ENCODE measurements at regions not wholly inside any gene's neighbourhood (a gene's known extent, or its start where the extent isn't known, plus 50 kb on each side); places are given as distances from the start of the nearest gene placed in this dataset.

DNA sequence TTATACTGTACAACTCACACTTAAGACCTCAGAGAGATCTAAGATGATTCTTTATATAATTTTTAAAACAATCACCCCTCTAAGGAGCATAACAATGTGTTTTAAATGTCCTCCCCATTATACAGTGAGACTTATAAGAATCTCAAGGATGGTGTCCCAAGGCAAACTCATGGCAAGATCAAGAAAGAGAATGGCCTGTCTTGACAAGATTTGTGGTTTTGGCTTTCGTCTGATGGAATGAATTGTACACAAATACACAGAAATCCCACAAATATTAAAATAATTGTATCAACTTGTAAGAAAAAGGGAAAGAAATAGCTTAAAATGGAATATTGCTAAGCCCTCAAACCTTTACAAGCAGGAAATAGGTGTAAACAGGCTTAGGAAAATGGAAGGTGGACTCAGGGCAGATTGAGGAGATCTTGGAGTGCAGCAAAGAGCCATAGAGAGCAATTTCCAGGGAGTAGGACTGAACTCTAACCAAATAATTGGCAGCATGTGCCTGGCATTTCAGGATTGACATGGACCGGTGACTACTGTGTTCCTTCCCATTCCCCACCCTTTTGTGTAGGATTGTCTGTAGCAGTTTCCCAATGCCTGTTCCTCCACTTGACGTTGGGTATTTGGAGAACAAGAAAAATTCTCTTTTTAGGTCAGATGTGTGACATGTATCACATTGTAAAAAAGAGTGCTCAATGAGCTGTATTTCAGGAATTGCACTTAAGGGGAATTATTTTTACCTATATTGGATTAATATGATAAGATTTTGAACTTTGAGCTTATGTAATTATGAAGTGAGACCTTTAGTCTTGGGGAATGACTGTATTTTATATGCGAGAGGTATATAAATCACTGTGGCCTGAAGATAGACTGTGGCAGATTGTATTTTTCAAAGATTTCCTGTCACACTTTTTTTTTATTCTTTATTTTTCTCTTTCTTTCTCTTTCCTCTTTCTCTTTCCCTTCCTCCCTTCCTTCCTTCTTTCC, 317.8 kb upstream of the SLITRK3 start:
- Histone ChIP-seq H3K4me2 (ENCODE audit: insufficient read depth, low read length, poor library complexity, severe bottlenecking) (no peak overlapping the region), H2BK15ac (ENCODE audit: low read length) (no peak overlapping the region), H3K18ac (ENCODE audit: low read length) (no peak overlapping the region), H2BK120ac (ENCODE audit: low read depth, low read length) (no peak overlapping the region), H2AK5ac (ENCODE audit: low read depth, low read length) (no peak overlapping the region), H3K27ac (replicated peaks; ENCODE audit: low read length) (no peak overlapping the region), H3K4me1 (ENCODE audit: control insufficient read depth in 2 of 2, insufficient read depth in 1 of 2, low read depth in 1 of 2, low read length in 2 of 2) (no peaks in the 10 kb centered on the region), H2AFZ (ENCODE audit: low read length) (no peak overlapping the region), H3K23ac (ENCODE audit: low read depth, low read length, poor library complexity) (no peak overlapping the region), H3K79me1 (ENCODE audit: low read depth, low read length) (no peaks in the 10 kb centered on the region), H3K9ac (ENCODE audit: low read depth, low read length, poor library complexity) (no peak overlapping the region), H3K14ac (ENCODE audit: low read length) (no peak overlapping the region), H3K27me3 (ENCODE audit: control insufficient read depth in 3 of 3, insufficient read depth in 3 of 3, low read depth in 1 of 3, low read length in 3 of 3) (no peaks in the 10 kb centered on the region), H2BK12ac (ENCODE audit: low read length) (no peak overlapping the region), H3K9me3 (replicated peaks in 1 of 2; ENCODE audit: control insufficient read depth in 2 of 2, insufficient read depth in 1 of 2, low read depth in 1 of 2, low read length in 2 of 2) (no peaks in the 10 kb centered on the region), H2BK5ac (ENCODE audit: low read length) (no peak overlapping the region), H3K4me3 (ENCODE audit: low read length in 2 of 2) (no peak overlapping the region), H3K4ac (ENCODE audit: low read length) (no peak overlapping the region), H4K8ac (ENCODE audit: low read depth, low read length) (no peak overlapping the region), H3K36me3 (replicated peaks in 1 of 2; ENCODE audit: control insufficient read depth in 2 of 2, insufficient read depth in 2 of 2, low read length in 2 of 2) (no peaks in the 10 kb centered on the region), H4K91ac (ENCODE audit: low read depth, low read length, poor library complexity) (no peak overlapping the region)
- WGBS, 2 donors (ENCODE audit: extremely low coverage in 2 of 2, insufficient read length in 2 of 2, insufficient replicate concordance in 1 of 2) = no CpG with 5 or more reads among the region's 4 CpGs
- DNase-seq (ENCODE audit: low spot score) = no peak

DNA sequence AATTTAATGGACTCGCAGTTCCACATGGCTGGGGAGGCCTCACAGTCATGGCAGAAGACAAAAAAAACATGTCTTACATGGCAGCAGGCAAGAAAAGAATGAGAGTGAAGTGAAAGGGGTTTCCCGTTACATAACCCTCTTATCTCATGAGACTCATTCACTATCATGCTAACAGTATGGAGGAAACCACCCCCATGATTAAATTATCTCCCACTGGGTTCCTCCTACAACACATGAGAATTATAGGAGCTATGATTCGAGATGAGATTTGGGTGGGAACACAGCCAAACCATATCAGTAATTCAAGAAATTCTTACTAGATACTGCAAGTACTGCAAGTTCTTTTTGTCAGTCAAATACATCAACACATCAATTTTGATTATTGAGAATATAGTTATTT, 311.4 kb upstream of the SLITRK3 start:
- Histone ChIP-seq H3K18ac (ENCODE audit: low read length) (no peak overlapping the region), H3K9ac (ENCODE audit: low read depth, low read length, poor library complexity) (no peak overlapping the region), H3K4me3 (ENCODE audit: low read length in 2 of 2) (no peak overlapping the region), H4K8ac (ENCODE audit: low read depth, low read length) (no peak overlapping the region), H3K4me1 (ENCODE audit: control insufficient read depth in 2 of 2, insufficient read depth in 1 of 2, low read depth in 1 of 2, low read length in 2 of 2) (no peaks in the 10 kb centered on the region), H3K27me3 (ENCODE audit: control insufficient read depth in 3 of 3, insufficient read depth in 3 of 3, low read depth in 1 of 3, low read length in 3 of 3) (no peaks in the 10 kb centered on the region), H3K9me3 (replicated peaks in 1 of 2; ENCODE audit: control insufficient read depth in 2 of 2, insufficient read depth in 1 of 2, low read depth in 1 of 2, low read length in 2 of 2) (no peaks in the 10 kb centered on the region), H2BK12ac (ENCODE audit: low read length) (no peak overlapping the region), H3K23ac (ENCODE audit: low read depth, low read length, poor library complexity) (no peak overlapping the region), H3K4ac (ENCODE audit: low read length) (no peak overlapping the region), H3K14ac (ENCODE audit: low read length) (no peak overlapping the region), H3K36me3 (replicated peaks in 1 of 2; ENCODE audit: control insufficient read depth in 2 of 2, insufficient read depth in 2 of 2, low read length in 2 of 2) (no peaks in the 10 kb centered on the region), H2AFZ (ENCODE audit: low read length) (no peak overlapping the region), H2AK5ac (ENCODE audit: low read depth, low read length) (no peak overlapping the region), H2BK5ac (ENCODE audit: low read length) (no peak overlapping the region), H3K79me1 (ENCODE audit: low read depth, low read length) (no peaks in the 10 kb centered on the region), H2BK120ac (ENCODE audit: low read depth, low read length) (no peak overlapping the region), H3K27ac (replicated peaks; ENCODE audit: low read length) (no peak overlapping the region), H3K4me2 (ENCODE audit: insufficient read depth, low read length, poor library complexity, severe bottlenecking) (no peak overlapping the region), H4K91ac (ENCODE audit: low read depth, low read length, poor library complexity) (no peak overlapping the region), H2BK15ac (ENCODE audit: low read length) (no peak overlapping the region)
- no peak for DNase-seq (ENCODE audit: low spot score)
- WGBS, 2 donors (ENCODE audit: extremely low coverage in 2 of 2, insufficient read length in 2 of 2, insufficient replicate concordance in 1 of 2) = no CpG with 5 or more reads among the region's 3 CpGs

DNA sequence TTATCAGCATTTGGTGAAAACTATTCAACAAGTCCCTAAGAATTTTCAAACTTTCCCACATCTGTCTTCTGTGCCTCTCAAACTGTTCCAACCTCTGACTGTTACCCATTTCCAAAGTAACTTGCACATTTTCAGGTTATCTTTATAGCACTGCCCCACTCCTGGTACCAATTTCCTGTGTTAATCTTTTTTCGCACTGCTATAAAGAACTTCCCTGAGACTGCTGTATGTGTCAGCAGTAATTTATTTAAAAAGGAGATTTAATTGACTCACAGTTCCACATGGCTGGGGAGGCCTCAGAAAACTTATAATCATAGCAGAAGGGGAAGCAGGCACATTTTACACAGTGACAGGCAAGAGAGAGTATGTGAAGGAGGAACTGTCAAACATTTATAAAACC, 310.9 kb upstream of the SLITRK3 start:
- H2AFZ ChIP-seq (ENCODE audit: low read length) = no peak overlapping the region
- H3K4me3 ChIP-seq (ENCODE audit: low read length in 2 of 2) = no peak overlapping the region
- no CpG with 5 or more reads among the region's 1 CpG for WGBS, 2 donors (ENCODE audit: extremely low coverage in 2 of 2, insufficient read length in 2 of 2, insufficient replicate concordance in 1 of 2)
- no peak overlapping the region for H4K91ac ChIP-seq (ENCODE audit: low read depth, low read length, poor library complexity)
- no peak overlapping the region for H3K9ac ChIP-seq (ENCODE audit: low read depth, low read length, poor library complexity)
- no peaks in the 10 kb centered on the region for H3K27me3 ChIP-seq (ENCODE audit: control insufficient read depth in 3 of 3, insufficient read depth in 3 of 3, low read depth in 1 of 3, low read length in 3 of 3)
- no peak overlapping the region for H2BK12ac ChIP-seq (ENCODE audit: low read length)
- H2BK120ac ChIP-seq (ENCODE audit: low read depth, low read length) = no peak overlapping the region
- no peak overlapping the region for H3K18ac ChIP-seq (ENCODE audit: low read length)
- no peak overlapping the region for H3K23ac ChIP-seq (ENCODE audit: low read depth, low read length, poor library complexity)
- no peak overlapping the region for H4K8ac ChIP-seq (ENCODE audit: low read depth, low read length)
- no peaks in the 10 kb centered on the region for H3K9me3 ChIP-seq (replicated peaks in 1 of 2; ENCODE audit: control insufficient read depth in 2 of 2, insufficient read depth in 1 of 2, low read depth in 1 of 2, low read length in 2 of 2)
- H3K36me3 ChIP-seq (replicated peaks in 1 of 2; ENCODE audit: control insufficient read depth in 2 of 2, insufficient read depth in 2 of 2, low read length in 2 of 2) = no peaks in the 10 kb centered on the region
- no peak overlapping the region for H3K4me2 ChIP-seq (ENCODE audit: insufficient read depth, low read length, poor library complexity, severe bottlenecking)
- H3K79me1 ChIP-seq (ENCODE audit: low read depth, low read length) = no peaks in the 10 kb centered on the region
- no peak overlapping the region for H2AK5ac ChIP-seq (ENCODE audit: low read depth, low read length)
- no peaks in the 10 kb centered on the region for H3K4me1 ChIP-seq (ENCODE audit: control insufficient read depth in 2 of 2, insufficient read depth in 1 of 2, low read depth in 1 of 2, low read length in 2 of 2)
- no peak overlapping the region for H3K14ac ChIP-seq (ENCODE audit: low read length)
- no peak overlapping the region for H2BK5ac ChIP-seq (ENCODE audit: low read length)
- no peak overlapping the region for H3K27ac ChIP-seq (replicated peaks; ENCODE audit: low read length)
- no peak overlapping the region for H2BK15ac ChIP-seq (ENCODE audit: low read length)
- H3K4ac ChIP-seq (ENCODE audit: low read length) = no peak overlapping the region
- DNase-seq (ENCODE audit: low spot score) = no peak

DNA sequence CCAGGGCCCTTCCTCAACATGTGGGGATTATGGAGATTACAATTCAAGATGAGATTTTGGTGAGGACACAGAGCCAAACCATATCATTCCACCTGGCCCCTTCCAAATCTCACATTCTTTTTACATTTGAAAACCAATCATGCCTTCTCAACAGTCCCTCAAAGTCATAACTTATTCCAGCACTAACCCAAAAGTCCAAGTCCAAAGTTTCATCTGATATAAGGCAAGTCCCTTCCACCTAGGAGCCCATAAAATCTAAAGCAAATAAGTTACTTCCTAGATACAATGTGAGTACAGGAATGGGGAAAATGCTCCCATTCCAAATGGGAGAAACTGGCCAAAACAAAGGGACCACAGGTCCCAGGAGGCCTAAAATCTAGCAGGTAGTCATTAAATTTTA, 309.5 kb upstream of the SLITRK3 start:
- Histone ChIP-seq H3K4me1 (ENCODE audit: control insufficient read depth in 2 of 2, insufficient read depth in 1 of 2, low read depth in 1 of 2, low read length in 2 of 2) (no peaks in the 10 kb centered on the region), H2BK5ac (ENCODE audit: low read length) (no peak overlapping the region), H3K4ac (ENCODE audit: low read length) (no peak overlapping the region), H3K18ac (ENCODE audit: low read length) (no peak overlapping the region), H2BK15ac (ENCODE audit: low read length) (no peak overlapping the region), H3K4me3 (ENCODE audit: low read length in 2 of 2) (no peak overlapping the region), H4K8ac (ENCODE audit: low read depth, low read length) (no peak overlapping the region), H3K9me3 (replicated peaks in 1 of 2; ENCODE audit: control insufficient read depth in 2 of 2, insufficient read depth in 1 of 2, low read depth in 1 of 2, low read length in 2 of 2) (no peaks in the 10 kb centered on the region), H3K27ac (replicated peaks; ENCODE audit: low read length) (no peak overlapping the region), H3K9ac (ENCODE audit: low read depth, low read length, poor library complexity) (no peak overlapping the region), H2AFZ (ENCODE audit: low read length) (no peak overlapping the region), H3K4me2 (ENCODE audit: insufficient read depth, low read length, poor library complexity, severe bottlenecking) (no peak overlapping the region), H2AK5ac (ENCODE audit: low read depth, low read length) (no peak overlapping the region), H3K36me3 (replicated peaks in 1 of 2; ENCODE audit: control insufficient read depth in 2 of 2, insufficient read depth in 2 of 2, low read length in 2 of 2) (no peaks in the 10 kb centered on the region), H4K91ac (ENCODE audit: low read depth, low read length, poor library complexity) (no peak overlapping the region), H2BK120ac (ENCODE audit: low read depth, low read length) (no peak overlapping the region), H3K79me1 (ENCODE audit: low read depth, low read length) (no peaks in the 10 kb centered on the region), H3K27me3 (ENCODE audit: control insufficient read depth in 3 of 3, insufficient read depth in 3 of 3, low read depth in 1 of 3, low read length in 3 of 3) (no peaks in the 10 kb centered on the region), H3K14ac (ENCODE audit: low read length) (no peak overlapping the region), H3K23ac (ENCODE audit: low read depth, low read length, poor library complexity) (no peak overlapping the region), H2BK12ac (ENCODE audit: low read length) (no peak overlapping the region)
- no peak for DNase-seq (ENCODE audit: low spot score)
